Common myeloid progenitor, CD34-positive (primary cell): ENCODE measurements at regions not wholly inside any gene's neighbourhood (a gene's known extent, or its start where the extent isn't known, plus 50 kb on each side); places are given as distances from the start of the nearest gene placed in this dataset.

Experiments used
- CTCF ChIA-PET: fragments of 350-600 bp; sonication (Branson Sonifier 250); formaldehyde crosslinking; loops from one replicate; lab custom pipeline; 2021; ENCODE audit warnings: antibody characterized with exemption; lab: Charles Lee
- POLR2A ChIA-PET: fragments of 350-600 bp; sonication (Branson Sonifier 250); formaldehyde crosslinking; loops from one replicate; lab custom pipeline; 2021; ENCODE audit warnings: antibody characterized with exemption; lab: Charles Lee
- DNase-seq, 3 donors: peaks; one replicate each; pipeline versions ENCODE4 v3.0.0 to v3.0.0-alpha.2; 2013
- H3K27ac ChIP-seq, 2 experiments: 1 replicate in 1 of 2; 2 replicates in 1 of 2; pipeline ENCODE4 v1.7.0; 2013; ENCODE audit warnings: inconsistent platforms in 2 of 2, low read length in 2 of 2, mild to moderate bottlenecking in 2 of 2, low read depth in 1 of 2, moderate library complexity in 1 of 2; ENCODE audit not compliant: severe bottlenecking in 2 of 2, insufficient read depth in 1 of 2, poor library complexity in 1 of 2
- H3K27me3 ChIP-seq, 5 experiments: replicated peaks in 2 of 5; 1 replicate in 3 of 5; 2 replicates in 2 of 5; pipeline versions ENCODE4 v1.6.1 to v1.7.0; 2013; ENCODE audit warnings: low read length in 4 of 5, mild to moderate bottlenecking in 2 of 5, moderate library complexity in 2 of 5, inconsistent platforms in 1 of 5; ENCODE audit not compliant: insufficient read depth in 5 of 5, control insufficient read depth in 4 of 5
- H3K36me3 ChIP-seq, 4 experiments: 1 replicate in 2 of 4; 2 replicates in 2 of 4; pipeline versions ENCODE4 v1.6.1 to v1.7.0; 2013; ENCODE audit warnings: low read length in 3 of 4, control low read depth in 1 of 4, mild to moderate bottlenecking in 1 of 4; ENCODE audit not compliant: control insufficient read depth in 4 of 4, insufficient read depth in 4 of 4
- H3K4me1 ChIP-seq, 4 experiments: 1 replicate in 3 of 4; 2 replicates in 1 of 4; pipeline versions ENCODE4 v1.6.1 to v1.7.1; 2013; ENCODE audit warnings: low read length in 3 of 4, mild to moderate bottlenecking in 3 of 4, control low read depth in 1 of 4, inconsistent platforms in 1 of 4, moderate library complexity in 1 of 4; ENCODE audit not compliant: control insufficient read depth in 4 of 4, insufficient read depth in 4 of 4; ENCODE audit errors: control extremely low read depth in 1 of 4
- H3K4me3 ChIP-seq, 7 experiments: 1 replicate in 4 of 7; 2 replicates in 3 of 7; pipeline versions ENCODE4 v1.5.1 to v1.7.0; 2013; ENCODE audit warnings: mild to moderate bottlenecking in 7 of 7, low read length in 6 of 7, moderate library complexity in 6 of 7, inconsistent platforms in 2 of 7, low read depth in 2 of 7, control low read depth in 1 of 7; ENCODE audit not compliant: insufficient read depth in 4 of 7, control insufficient read depth in 1 of 7; ENCODE audit errors: extremely low read depth in 1 of 7
- H3K9me3 ChIP-seq, 5 experiments: 1 replicate in 4 of 5; 2 replicates in 1 of 5; pipeline versions ENCODE4 v1.6.1 to v1.7.1; 2013; ENCODE audit warnings: low read length in 4 of 5, mild to moderate bottlenecking in 2 of 5, inconsistent platforms in 1 of 5, low read depth in 1 of 5, moderate library complexity in 1 of 5; ENCODE audit not compliant: control insufficient read depth in 4 of 5, insufficient read depth in 2 of 5; ENCODE audit errors: control extremely low read depth in 1 of 5
- WGBS: methylation state at CpG from one replicate; pipeline ENCODE4 v1.1.5; 2013; ENCODE audit not compliant: insufficient coverage; 5-methylcytosine and 5-hydroxymethylcytosine counted together

GRCh38 chr5:60147791-60148190, 254.3 kb upstream of the PDE4D start:
- H3K4me1 ChIP-seq, result no peaks in the 10 kb centered on the region
- ChIA-PET CTCF (interaction anchor here (0.7 kb wide), 1 partner anchor 25 kb away, joined by 3 read pairs; no protein-coding TSS in a partner anchor), POLR2A (no interaction called here)
- no peaks in the 10 kb centered on the region for H3K36me3 ChIP-seq
- H3K27me3 ChIP-seq, result peaks cover 0 to 2% (median 0%) of the 10 kb centered on the region in 5 experiments
- peaks cover 0 to 2% (median 0%) of the 10 kb centered on the region in 5 experiments for H3K9me3 ChIP-seq
- H3K27ac ChIP-seq, result no peak overlapping the region
- DNase-seq, result no peak
- no peak overlapping the region for H3K4me3 ChIP-seq

DNA sequence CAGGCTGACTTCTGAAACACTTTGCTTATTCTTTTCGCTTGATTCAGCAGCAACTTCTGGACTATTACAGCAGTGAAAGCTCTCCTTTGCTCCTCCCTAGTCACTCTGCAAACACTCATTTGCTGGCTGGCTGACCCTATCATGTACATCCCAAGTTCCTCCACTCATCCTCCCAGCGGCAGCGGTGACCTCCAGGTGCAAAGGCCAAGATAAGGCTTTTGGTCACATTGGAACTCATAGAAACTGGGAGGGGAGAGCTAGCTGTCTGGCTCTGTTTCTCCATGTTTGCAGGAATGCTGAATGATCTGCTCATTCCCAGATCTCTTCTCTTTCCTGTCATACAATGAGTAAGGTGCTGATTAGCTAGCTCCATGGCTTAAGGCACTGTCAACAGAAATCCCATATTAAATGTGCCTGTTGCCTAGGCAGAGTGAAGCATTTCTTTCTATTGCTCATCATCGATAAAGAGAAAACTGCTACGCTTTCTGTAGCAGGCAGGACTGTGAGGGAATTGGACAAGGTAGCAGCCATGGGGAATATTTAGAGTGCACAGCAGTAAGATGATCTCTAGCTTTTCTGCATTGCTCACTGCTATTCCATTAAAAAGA, 250.5 kb upstream of the PDE4D start:
- 100% methylated on average over 2 of the region's 5 CpGs for WGBS
- CTCF ChIA-PET, result no interaction called here
- H3K9me3 ChIP-seq, result peaks cover 0 to under 1% (median 0%) of the 10 kb centered on the region in 5 experiments
- H3K27ac ChIP-seq, result no peak overlapping the region
- DNase-seq, result no peak
- no peaks in the 10 kb centered on the region for H3K36me3 ChIP-seq
- POLR2A ChIA-PET, result no interaction called here
- no peaks in the 10 kb centered on the region for H3K4me1 ChIP-seq
- H3K4me3 ChIP-seq, result no peak overlapping the region
- H3K27me3 ChIP-seq, result peaks cover 0 to 2% (median 0%) of the 10 kb centered on the region in 5 experiments

GRCh38 chr5:60141119-60141518, 247.6 kb upstream of the PDE4D start:
- CTCF ChIA-PET, result interaction anchor here (0.7 kb wide), 1 partner anchor 18 kb away, joined by 3 read pairs; no protein-coding TSS in a partner anchor
- no peaks in the 10 kb centered on the region for H3K9me3 ChIP-seq
- DNase-seq, result no peak
- no peak overlapping the region for H3K4me3 ChIP-seq
- H3K36me3 ChIP-seq, result no peaks in the 10 kb centered on the region
- POLR2A ChIA-PET, result no interaction called here
- 97% methylated on average over 2 of the region's 2 CpGs for WGBS
- no peak overlapping the region for H3K27ac ChIP-seq
- peaks cover 0 to 2% (median 0%) of the 10 kb centered on the region in 5 experiments for H3K27me3 ChIP-seq
- H3K4me1 ChIP-seq, result no peaks in the 10 kb centered on the region

DNA sequence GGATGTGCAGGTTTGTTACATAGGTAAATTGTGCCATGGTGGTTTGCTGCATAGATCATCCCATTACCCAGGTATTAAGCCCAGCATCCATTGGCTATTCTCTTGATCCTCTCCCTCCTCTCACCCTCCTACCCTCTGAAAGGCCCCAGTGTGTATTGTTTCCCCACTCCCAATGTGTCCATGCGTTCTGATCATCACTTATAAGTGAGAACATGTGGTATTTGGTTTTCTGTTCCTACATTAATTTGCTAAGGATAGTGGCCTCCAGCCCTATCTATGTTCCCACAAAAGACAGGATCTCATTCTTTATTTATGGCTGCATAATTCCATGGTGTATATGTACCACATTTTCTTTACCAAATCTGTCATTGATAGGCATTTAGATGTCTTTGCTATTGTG, 243.3 kb upstream of the PDE4D start:
- Histone ChIP-seq H3K27ac (no peak overlapping the region), H3K36me3 (no peaks in the 10 kb centered on the region), H3K9me3 (peaks cover 0 to 1% (median 0%) of the 10 kb centered on the region in 5 experiments), H3K4me3 (no peak overlapping the region), H3K4me1 (no peaks in the 10 kb centered on the region), H3K27me3 (no peaks in the 10 kb centered on the region)
- ChIA-PET CTCF (no interaction called here), POLR2A (no interaction called here)
- no CpG with 5 or more reads among the region's 1 CpG for WGBS
- DNase-seq, result no peak

GRCh38 chr5:60131504-60131903, 238.0 kb upstream of the PDE4D start:
- Histone ChIP-seq H3K4me3 (no peak overlapping the region), H3K27me3 (no peaks in the 10 kb centered on the region), H3K27ac (no peak overlapping the region), H3K4me1 (no peaks in the 10 kb centered on the region), H3K36me3 (no peaks in the 10 kb centered on the region), H3K9me3 (peaks cover 0 to 1% (median 0%) of the 10 kb centered on the region in 5 experiments)
- no CpG with 5 or more reads among the region's 1 CpG for WGBS
- CTCF ChIA-PET, result no interaction called here
- POLR2A ChIA-PET, result no interaction called here
- DNase-seq, result no peak

- WGBS, result no CpG with 5 or more reads among the region's 2 CpGs
- no peaks in the 10 kb centered on the region for H3K36me3 ChIP-seq
These were observed 232.1 kb upstream of the PDE4D start for GRCh38 chr5:60125636-60126035.

GRCh38 chr5:60102961-60103693, 209.6 kb upstream of the PDE4D start:
- H3K9me3 ChIP-seq, result no peaks in the 10 kb centered on the region
- no peak overlapping the region for H3K27ac ChIP-seq
- ChIA-PET CTCF (no interaction called here), POLR2A (no interaction called here)
- no peaks in the 10 kb centered on the region for H3K36me3 ChIP-seq
- no peak overlapping the region for H3K4me3 ChIP-seq
- no peak for DNase-seq
- no peaks in the 10 kb centered on the region for H3K4me1 ChIP-seq
- WGBS, result 100% methylated on average over 2 of the region's 4 CpGs
- no peaks in the 10 kb centered on the region for H3K27me3 ChIP-seq

More at GRCh38 chr5:60125636-60126035, 232.1 kb upstream of the PDE4D start:
- no peaks in the 10 kb centered on the region for H3K9me3 ChIP-seq
- H3K27ac ChIP-seq, result no peak overlapping the region
- no peak for DNase-seq
- CTCF ChIA-PET, result no interaction called here
- POLR2A ChIA-PET, result no interaction called here
- no peaks in the 10 kb centered on the region for H3K27me3 ChIP-seq
- H3K4me1 ChIP-seq, result no peaks in the 10 kb centered on the region
- no peak overlapping the region for H3K4me3 ChIP-seq
